CD4-positive, CD25-positive, alpha-beta regulatory T cell (primary cell): ENCODE measurements at regions not wholly inside any gene's neighbourhood (a gene's known extent, or its start where the extent isn't known, plus 50 kb on each side); places are given as distances from the start of the nearest gene placed in this dataset.

Source experiments
- ATAC-seq, 2 donors: fragments of 150-1000 bp; cut with Tn5 transposase; one replicate each; pipeline ENCODE4 v1.10.0; 2021; ENCODE audit warnings: low read depth in 2 of 2, moderate number of reproducible peaks in 2 of 2, moderate library complexity in 1 of 2
- DNase-seq, 3 donors: peaks; one replicate each; pipeline versions ENCODE4 v3.0.0 to v3.0.0-alpha.2; 2012 to 2022; ENCODE audit warnings: mixed read lengths in 1 of 3
- H3K27ac ChIP-seq: one replicate; pipeline ENCODE4 v1.7.0; 2013; ENCODE audit warnings: mild to moderate bottlenecking, low read length; ENCODE audit not compliant: insufficient read depth, poor library complexity, severe bottlenecking
- H3K27me3 ChIP-seq: one replicate; pipeline ENCODE4 v1.7.0; 2013; ENCODE audit warnings: low read length; ENCODE audit not compliant: control insufficient read depth, insufficient read depth
- H3K36me3 ChIP-seq: one replicate; pipeline ENCODE4 v1.7.0; 2013; ENCODE audit warnings: mild to moderate bottlenecking, low read length, moderate library complexity; ENCODE audit not compliant: control insufficient read depth, insufficient read depth
- H3K4me1 ChIP-seq: 2 replicates; pipeline ENCODE4 v1.7.0; 2013; ENCODE audit warnings: mild to moderate bottlenecking, low read length; ENCODE audit not compliant: insufficient read depth, control insufficient read depth, poor library complexity, severe bottlenecking
- H3K4me3 ChIP-seq: one replicate; pipeline ENCODE4 v1.7.0; 2013; ENCODE audit warnings: low read depth, mild to moderate bottlenecking, low read length, moderate library complexity
- H3K9me3 ChIP-seq, 2 experiments: 1 replicate in 1 of 2; 2 replicates in 1 of 2; pipeline ENCODE4 v1.7.0; 2013; ENCODE audit warnings: low read length in 2 of 2, mild to moderate bottlenecking in 1 of 2, moderate library complexity in 1 of 2; ENCODE audit not compliant: control insufficient read depth in 2 of 2
- H3K27ac Mint-ChIP-seq, 3 donors: one replicate each; pipeline ENCODE4 v1.8.0; 2020 to 2022; ENCODE audit warnings: mild to moderate bottlenecking in 3 of 3, mixed read lengths in 3 of 3, moderate library complexity in 2 of 3
- H3K27me3 Mint-ChIP-seq: one replicate; pipeline ENCODE4 v1.8.0; 2022; ENCODE audit warnings: mild to moderate bottlenecking, mixed read lengths
- H3K36me3 Mint-ChIP-seq: one replicate; pipeline ENCODE4 v1.8.0; 2020; ENCODE audit warnings: mixed read lengths
- H3K4me1 Mint-ChIP-seq, 4 donors: one replicate each; pipeline ENCODE4 v1.8.0; 2020 to 2022; ENCODE audit warnings: mixed read lengths in 4 of 4, mild to moderate bottlenecking in 1 of 4
- H3K4me3 Mint-ChIP-seq, 4 donors: one replicate each; pipeline ENCODE4 v1.8.0; 2020 to 2022; ENCODE audit warnings: mild to moderate bottlenecking in 4 of 4, mixed read lengths in 4 of 4, moderate library complexity in 3 of 4
- H3K9me3 Mint-ChIP-seq, 7 donors: one replicate each; pipeline ENCODE4 v1.8.0; 2020 to 2022; ENCODE audit warnings: mixed read lengths in 7 of 7, mild to moderate bottlenecking in 3 of 7, moderate library complexity in 2 of 7

DNA sequence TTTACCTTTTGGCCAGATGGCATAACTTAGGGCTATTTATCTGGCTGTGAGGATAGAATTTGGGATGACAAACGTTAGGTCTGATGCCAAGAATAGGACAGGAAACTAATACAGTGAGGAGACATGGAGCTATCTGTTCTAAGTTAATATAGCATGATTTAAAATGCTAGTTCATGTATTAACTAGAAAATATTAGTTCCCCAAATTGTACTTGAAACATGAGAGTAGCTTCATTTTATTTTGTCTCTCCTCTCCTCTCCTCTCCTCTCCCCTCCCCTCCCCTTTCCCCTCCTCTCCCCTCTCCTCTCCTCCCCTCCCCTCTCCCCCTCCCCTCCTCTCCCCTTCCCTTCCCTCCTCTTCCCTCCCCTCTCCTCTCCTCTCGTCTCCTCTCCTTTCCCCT, 101.1 kb upstream of the MYO16 start:
- peaks cover 5% of the 10 kb centered on the region for H3K27me3 Mint-ChIP-seq
- ATAC-seq (no peak), DNase-seq (no peak)

DNA sequence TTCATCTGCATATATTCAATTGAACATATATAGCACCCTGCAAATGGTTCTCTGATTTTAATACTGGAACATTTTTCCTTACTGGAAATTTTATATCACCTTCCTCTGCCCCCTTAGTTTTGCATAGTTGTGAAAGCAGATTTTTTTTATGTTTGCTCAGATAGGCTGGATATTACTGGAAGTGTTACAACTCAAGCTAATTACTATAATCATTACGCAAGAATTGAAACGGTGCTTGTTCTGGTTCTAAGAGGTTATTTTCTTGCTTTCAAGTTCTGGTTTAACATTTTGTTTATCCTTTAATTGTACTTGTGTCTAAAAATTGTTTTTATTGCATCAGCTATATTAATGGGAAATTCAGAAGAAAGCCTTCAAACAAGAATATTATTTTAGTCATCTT, 95.6 kb upstream of the MYO16 start:
- Mint-ChIP-seq H3K4me3 (no peak overlapping the region), H3K27me3 (peaks cover 9% of the 10 kb centered on the region), H3K4me1 (no peaks in the 10 kb centered on the region), H3K36me3 (no peaks in the 10 kb centered on the region), H3K27ac (no peak overlapping the region), H3K9me3 (no peaks in the 10 kb centered on the region)
- no peak overlapping the region for H3K27ac ChIP-seq
- H3K4me3 ChIP-seq: no peak overlapping the region
- no peak for DNase-seq
- no peak for ATAC-seq
- H3K27me3 ChIP-seq: no peaks in the 10 kb centered on the region
- no peaks in the 10 kb centered on the region for H3K9me3 ChIP-seq
- no peaks in the 10 kb centered on the region for H3K4me1 ChIP-seq
- no peaks in the 10 kb centered on the region for H3K36me3 ChIP-seq

More for the DNA sequence above, 101.1 kb upstream of the MYO16 start:
- no peaks in the 10 kb centered on the region for H3K4me1 ChIP-seq
- no peak overlapping the region for H3K27ac ChIP-seq
- H3K9me3 ChIP-seq: no peaks in the 10 kb centered on the region
- Mint-ChIP-seq H3K9me3 (no peaks in the 10 kb centered on the region), H3K27ac (no peak overlapping the region), H3K4me3 (no peak overlapping the region), H3K4me1 (no peaks in the 10 kb centered on the region), H3K36me3 (peaks cover 3% of the 10 kb centered on the region)
- H3K4me3 ChIP-seq: no peak overlapping the region
- no peaks in the 10 kb centered on the region for H3K27me3 ChIP-seq
- no peaks in the 10 kb centered on the region for H3K36me3 ChIP-seq

DNA sequence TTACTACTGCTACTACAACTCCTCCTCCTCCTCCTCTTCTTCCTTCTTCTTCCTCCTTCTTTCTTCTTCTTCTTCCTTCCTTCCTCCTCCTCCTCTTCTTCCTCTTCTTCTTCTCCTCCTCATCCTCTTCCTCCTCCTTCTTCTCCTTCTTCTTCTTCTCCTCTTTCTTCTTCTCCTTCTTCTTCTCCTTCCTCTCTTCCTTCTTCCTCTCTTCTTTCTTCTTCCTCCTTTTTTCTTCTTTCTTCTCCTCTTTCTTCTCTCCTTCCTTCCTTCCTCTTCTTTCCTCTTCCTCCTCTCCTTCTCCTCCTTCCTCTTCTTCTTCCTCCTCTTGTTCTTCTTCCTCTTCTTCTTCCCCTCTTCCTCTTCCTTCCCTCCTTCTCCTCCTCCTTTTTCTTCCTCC, 94.7 kb upstream of the MYO16 start:
- no peaks in the 10 kb centered on the region for H3K36me3 ChIP-seq
- H3K27me3 ChIP-seq: no peaks in the 10 kb centered on the region
- H3K27ac ChIP-seq: no peak overlapping the region
- H3K9me3 ChIP-seq: no peaks in the 10 kb centered on the region
- DNase-seq: no peak
- no peaks in the 10 kb centered on the region for H3K9me3 Mint-ChIP-seq
- H3K4me1 ChIP-seq: no peaks in the 10 kb centered on the region
- no peaks in the 10 kb centered on the region for H3K36me3 Mint-ChIP-seq
- H3K27me3 Mint-ChIP-seq: peaks cover 9% of the 10 kb centered on the region
- no peak overlapping the region for H3K4me3 Mint-ChIP-seq
- ATAC-seq: no peak
- H3K4me3 ChIP-seq: no peak overlapping the region
- no peak overlapping the region for H3K27ac Mint-ChIP-seq
- H3K4me1 Mint-ChIP-seq: no peaks in the 10 kb centered on the region

DNA sequence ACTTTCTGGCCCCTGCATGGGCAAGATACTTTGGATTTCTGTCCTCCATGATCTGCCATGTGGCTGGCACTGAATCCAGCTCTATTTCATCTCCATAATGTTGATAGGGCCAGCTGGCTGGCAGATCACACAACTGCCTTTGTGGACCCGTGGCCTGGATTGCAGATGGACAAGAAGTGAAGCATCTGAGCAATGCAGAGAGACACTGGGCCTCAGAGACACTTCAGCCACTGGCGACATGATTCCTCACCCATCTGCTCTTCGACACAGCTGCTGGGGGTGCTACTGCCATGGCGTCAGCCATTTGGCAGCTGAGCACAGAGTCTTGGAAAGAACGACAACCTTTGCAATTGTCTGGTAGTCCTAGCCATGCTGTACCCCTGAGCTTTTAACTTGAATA, 79.5 kb upstream of the MYO16 start:
- Histone ChIP-seq H3K27me3 (no peaks in the 10 kb centered on the region), H3K27ac (no peak overlapping the region), H3K4me1 (no peaks in the 10 kb centered on the region), H3K4me3 (no peak overlapping the region), H3K9me3 (no peaks in the 10 kb centered on the region), H3K36me3 (no peaks in the 10 kb centered on the region)
- ATAC-seq (no peak), DNase-seq (no peak)
- Mint-ChIP-seq H3K27ac (no peak overlapping the region), H3K4me1 (no peaks in the 10 kb centered on the region), H3K27me3 (no peaks in the 10 kb centered on the region), H3K36me3 (peaks cover 3% of the 10 kb centered on the region), H3K9me3 (peaks cover 0 to 4% (median 3%) of the 10 kb centered on the region in 7 donors), H3K4me3 (no peak overlapping the region)

DNA sequence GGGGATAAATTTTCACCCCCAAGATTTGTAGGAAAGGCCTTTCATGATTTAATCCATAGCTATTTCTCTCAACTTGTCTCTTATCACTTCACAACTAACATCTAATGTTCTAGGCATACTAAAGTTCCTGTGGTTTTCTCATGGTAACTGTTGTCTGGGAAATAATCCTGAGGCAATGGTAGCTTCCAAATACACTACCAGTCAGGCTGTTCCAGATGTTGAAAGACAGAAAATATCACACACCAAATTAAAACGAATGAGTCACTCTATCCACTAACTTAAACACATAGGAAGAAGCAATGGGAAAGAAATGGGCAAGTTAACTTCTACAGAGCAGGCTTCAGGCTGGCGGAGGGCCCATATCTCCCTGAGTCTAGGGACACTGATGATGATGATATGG, 77.7 kb upstream of the MYO16 start:
- ATAC-seq: no peak
- peaks cover 0 to 8% (median 4%) of the 10 kb centered on the region in 7 donors for H3K9me3 Mint-ChIP-seq

DNA sequence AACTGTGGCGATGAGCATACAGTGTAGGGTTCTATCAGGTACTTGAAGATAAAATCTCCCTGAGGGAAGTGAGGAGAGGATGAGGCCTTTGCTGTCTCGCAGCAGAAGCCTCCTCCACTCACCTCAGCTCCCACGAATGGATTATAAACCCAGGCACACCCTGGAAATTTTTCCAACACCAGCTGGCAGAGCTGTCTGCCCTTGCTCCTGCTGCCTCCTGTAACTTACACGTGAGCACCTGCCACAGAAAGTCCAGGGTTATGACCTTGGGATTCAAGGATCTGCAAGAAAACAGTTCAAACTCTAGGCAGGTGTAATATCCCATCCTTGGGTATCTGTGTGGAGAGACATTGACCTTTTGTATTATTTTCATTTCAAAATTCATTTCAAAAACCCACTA, 70.9 kb upstream of the MYO16 start:
- Histone ChIP-seq H3K4me1 (no peaks in the 10 kb centered on the region), H3K27ac (no peak overlapping the region), H3K4me3 (no peak overlapping the region), H3K9me3 (no peaks in the 10 kb centered on the region), H3K36me3 (no peaks in the 10 kb centered on the region), H3K27me3 (no peaks in the 10 kb centered on the region)
- Mint-ChIP-seq H3K9me3 (peaks cover 0 to 4% (median 0%) of the 10 kb centered on the region in 7 donors), H3K4me1 (no peaks in the 10 kb centered on the region), H3K4me3 (no peak overlapping the region), H3K27ac (no peak overlapping the region), H3K36me3 (no peaks in the 10 kb centered on the region), H3K27me3 (no peaks in the 10 kb centered on the region)
- DNase-seq: no peak
- no peak for ATAC-seq

More for the DNA sequence above, 77.7 kb upstream of the MYO16 start:
- no peaks in the 10 kb centered on the region for H3K27me3 Mint-ChIP-seq
- Histone ChIP-seq H3K9me3 (no peaks in the 10 kb centered on the region), H3K4me1 (no peaks in the 10 kb centered on the region), H3K27me3 (no peaks in the 10 kb centered on the region), H3K4me3 (no peak overlapping the region), H3K27ac (no peak overlapping the region), H3K36me3 (no peaks in the 10 kb centered on the region)
- H3K4me1 Mint-ChIP-seq: no peaks in the 10 kb centered on the region
- DNase-seq: no peak
- peaks cover 3% of the 10 kb centered on the region for H3K36me3 Mint-ChIP-seq
- H3K27ac Mint-ChIP-seq: no peak overlapping the region
- no peak overlapping the region for H3K4me3 Mint-ChIP-seq

DNA sequence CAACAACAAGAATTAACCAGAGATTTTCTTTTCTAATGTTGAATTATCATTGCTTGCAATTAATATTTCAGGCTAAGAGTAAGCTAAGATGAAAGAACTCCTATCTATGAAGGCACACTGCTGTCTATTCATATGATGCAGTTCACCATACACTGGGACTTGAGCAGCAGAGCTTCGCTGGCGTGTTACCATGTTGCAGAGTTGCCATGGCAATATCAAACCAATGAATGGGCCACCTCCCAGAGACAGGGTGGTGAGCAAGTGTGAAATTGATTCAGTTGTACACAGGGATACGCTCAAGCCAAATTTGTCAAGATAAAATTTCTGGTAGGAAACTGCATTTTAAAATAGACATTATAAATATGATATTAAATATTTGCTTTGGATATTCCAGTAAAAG, 69.3 kb upstream of the MYO16 start:
- Histone ChIP-seq H3K27me3 (no peaks in the 10 kb centered on the region), H3K36me3 (no peaks in the 10 kb centered on the region), H3K4me3 (no peak overlapping the region), H3K4me1 (no peaks in the 10 kb centered on the region), H3K9me3 (no peaks in the 10 kb centered on the region), H3K27ac (no peak overlapping the region)
- H3K9me3 Mint-ChIP-seq: peaks cover 0 to 4% (median 0%) of the 10 kb centered on the region in 7 donors
- no peaks in the 10 kb centered on the region for H3K36me3 Mint-ChIP-seq
- H3K4me1 Mint-ChIP-seq: no peaks in the 10 kb centered on the region
- DNase-seq (no peak), ATAC-seq (no peak)
- no peaks in the 10 kb centered on the region for H3K27me3 Mint-ChIP-seq
- no peak overlapping the region for H3K4me3 Mint-ChIP-seq
- H3K27ac Mint-ChIP-seq: no peak overlapping the region

DNA sequence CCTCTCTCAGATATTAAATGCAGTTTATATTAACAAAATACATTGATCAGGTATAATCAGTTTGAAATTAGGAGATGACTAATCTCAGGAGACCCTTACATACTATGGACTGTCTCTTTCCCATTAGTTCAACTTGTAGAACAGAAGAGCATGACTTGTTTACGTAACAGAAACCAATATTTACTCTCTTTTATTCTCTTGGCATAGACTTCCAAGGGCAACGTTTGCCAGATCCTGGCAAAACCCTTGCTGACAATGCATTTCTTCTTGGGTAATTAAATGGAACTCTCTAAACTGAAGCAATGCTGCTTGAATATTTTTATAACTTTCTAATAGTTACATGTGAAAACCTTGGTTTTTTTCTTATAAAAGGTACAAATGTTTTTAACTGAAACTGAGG, 68.3 kb upstream of the MYO16 start:
- Histone ChIP-seq H3K4me3 (no peak overlapping the region), H3K4me1 (no peaks in the 10 kb centered on the region), H3K36me3 (no peaks in the 10 kb centered on the region), H3K9me3 (no peaks in the 10 kb centered on the region), H3K27me3 (no peaks in the 10 kb centered on the region), H3K27ac (no peak overlapping the region)
- Mint-ChIP-seq H3K36me3 (no peaks in the 10 kb centered on the region), H3K4me3 (no peak overlapping the region), H3K27me3 (no peaks in the 10 kb centered on the region), H3K9me3 (peaks cover 0 to 4% (median 0%) of the 10 kb centered on the region in 7 donors), H3K27ac (no peak overlapping the region), H3K4me1 (no peaks in the 10 kb centered on the region)
- no peak for DNase-seq
- ATAC-seq: no peak
